GM23338 (cell line): ENCODE measurements at regions not wholly inside any gene's neighbourhood (a gene's known extent, or its start where the extent isn't known, plus 50 kb on each side); places are given as distances from the start of the nearest gene placed in this dataset.

ENCODE experiments used
- ATAC-seq: fragments of 200-7000 bp; cut with Tn5 transposase; 3 replicates; pipeline ENCODE4 v1.9.1; 2020
- DNase-seq: peaks from one replicate; pipeline ENCODE4 v3.0.0-alpha.2; 2015; ENCODE audit warnings: low spot score
- H2AFZ ChIP-seq: fragments of 200-600 bp; sonication (generic); 2 replicates; pipeline ENCODE4 v1.8.0; 2016; ENCODE audit warnings: antibody characterized with exemption, mild to moderate bottlenecking, moderate library complexity
- H3F3A ChIP-seq: fragments of 200-600 bp; sonication (generic); replicated peaks from 2 replicates; pipeline ENCODE4 v1.8.0; 2017; ENCODE audit warnings: antibody characterized with exemption, mixed run types, low read depth
- H3K27ac ChIP-seq: fragments of 200-600 bp; sonication (generic); 2 replicates; pipeline ENCODE4 v1.6.1; 2016; ENCODE audit warnings: low read depth
- H3K27me3 ChIP-seq: fragments of 200-600 bp; sonication (generic); 2 replicates; pipeline ENCODE4 v1.8.0; 2016; ENCODE audit warnings: mild to moderate bottlenecking, mixed run types, moderate library complexity; ENCODE audit not compliant: insufficient read depth
- H3K36me3 ChIP-seq: fragments of 200-600 bp; sonication (generic); 2 replicates; pipeline ENCODE4 v1.8.0; 2016; ENCODE audit warnings: mild to moderate bottlenecking; ENCODE audit not compliant: insufficient read depth
- H3K4me1 ChIP-seq: fragments of 200-600 bp; sonication (generic); 2 replicates; pipeline ENCODE4 v1.8.0; 2016; ENCODE audit warnings: mild to moderate bottlenecking, moderate library complexity; ENCODE audit not compliant: insufficient read depth
- H3K4me2 ChIP-seq: fragments of 200-600 bp; sonication (generic); 2 replicates; pipeline ENCODE4 v1.7.1; 2017; ENCODE audit warnings: mixed run types
- H3K4me3 ChIP-seq: fragments of 200-600 bp; sonication (generic); 2 replicates; pipeline ENCODE4 v1.6.1; 2016; ENCODE audit warnings: mixed run types
- H3K79me2 ChIP-seq: fragments of 200-600 bp; sonication (generic); replicated peaks from 2 replicates; pipeline ENCODE4 v1.8.0; 2017; ENCODE audit warnings: mild to moderate bottlenecking; ENCODE audit not compliant: insufficient read depth
- H3K9me2 ChIP-seq: fragments of 200-600 bp; sonication (generic); 2 replicates; pipeline ENCODE4 v1.8.0; 2017; ENCODE audit not compliant: insufficient read depth
- H4K20me1 ChIP-seq: fragments of 200-600 bp; sonication (generic); replicated peaks from 2 replicates; pipeline ENCODE4 v1.8.0; 2017; ENCODE audit warnings: mild to moderate bottlenecking; ENCODE audit not compliant: insufficient read depth
- H3K27ac Mint-ChIP-seq: 2 replicates; pipeline ENCODE4 v1.8.0; 2020; ENCODE audit warnings: inconsistent platforms, mild to moderate bottlenecking, moderate library complexity, mixed read lengths
- H3K27me3 Mint-ChIP-seq: 3 replicates; pipeline ENCODE4 v1.8.0; 2022; ENCODE audit warnings: low read depth, mild to moderate bottlenecking, moderate library complexity, mixed read lengths, inconsistent platforms; ENCODE audit not compliant: insufficient read depth, poor library complexity
- H3K36me3 Mint-ChIP-seq: 3 replicates; pipeline ENCODE4 v1.8.0; 2021; ENCODE audit warnings: low read depth, mild to moderate bottlenecking, inconsistent platforms, moderate library complexity, mixed read lengths
- H3K4me1 Mint-ChIP-seq: 3 replicates; pipeline ENCODE4 v1.8.0; 2020; ENCODE audit warnings: mild to moderate bottlenecking, inconsistent platforms, mixed read lengths
- H3K4me3 Mint-ChIP-seq: 3 replicates; pipeline ENCODE4 v1.8.0; 2021; ENCODE audit warnings: moderate library complexity, mild to moderate bottlenecking, inconsistent platforms, mixed read lengths
- H3K9me3 Mint-ChIP-seq: 3 replicates; pipeline ENCODE4 v1.8.0; 2020; ENCODE audit warnings: moderate library complexity, mild to moderate bottlenecking, inconsistent platforms, mixed read lengths
- CREB1 ChIP-seq: fragments of 250-450 bp; sonication (Bioruptor Pico); IDR thresholded peaks from 2 replicates; pipeline ENCODE4 v1.5.0; 2020; ENCODE audit warnings: low read depth, mild to moderate bottlenecking, moderate library complexity
- CTCF ChIP-seq, 2 experiments: fragments of 200-600 bp in 1 of 2; sonication (generic) in 1 of 2; conservative IDR thresholded peaks; 2 replicates each; pipeline versions ENCODE4 v1.5.1 to v1.6.1; 2016 to 2017; ENCODE audit warnings: antibody characterized with exemption in 2 of 2, low read depth in 2 of 2, mild to moderate bottlenecking in 2 of 2, moderate library complexity in 1 of 2
- EZH2 ChIP-seq: fragments of 200-600 bp; sonication (generic); IDR thresholded peaks from one replicate; pipeline ENCODE4 v1.8.0; 2017; ENCODE audit warnings: antibody characterized with exemption, mild to moderate bottlenecking, low read depth; ENCODE audit not compliant: unreplicated experiment
- EZH2phosphoT487 ChIP-seq: fragments of 200-600 bp; sonication (generic); IDR thresholded peaks from one replicate; pipeline ENCODE4 v1.8.1; 2018; ENCODE audit warnings: antibody characterized with exemption; ENCODE audit not compliant: unreplicated experiment
- JUNB ChIP-seq: IDR thresholded peaks from one replicate; pipeline ENCODE4 v1.6.1; 2016; ENCODE audit warnings: antibody characterized with exemption; ENCODE audit not compliant: unreplicated experiment
- NANOG ChIP-seq: IDR thresholded peaks from 2 replicates; pipeline ENCODE4 v1.6.1; 2016; ENCODE audit warnings: antibody characterized with exemption, borderline replicate concordance
- POLR2AphosphoS5 ChIP-seq: IDR thresholded peaks from 2 replicates; pipeline ENCODE4 v1.6.1; 2016; ENCODE audit warnings: antibody characterized with exemption, low read depth
- REST ChIP-seq: IDR thresholded peaks from one replicate; pipeline ENCODE4 v1.6.1; 2018; ENCODE audit warnings: antibody characterized with exemption; ENCODE audit not compliant: unreplicated experiment
- STAT1 ChIP-seq: IDR thresholded peaks from one replicate; pipeline ENCODE4 v1.6.1; 2016; ENCODE audit warnings: antibody characterized with exemption; ENCODE audit not compliant: unreplicated experiment
- ZNF114 ChIP-seq: fragments of 250-450 bp; sonication (Bioruptor Pico); IDR thresholded peaks from 2 replicates; pipeline ENCODE4 v1.5.0; 2020; ENCODE audit warnings: mild to moderate bottlenecking, moderate library complexity

- TF ChIP-seq REST = no peak
- no peak for TF ChIP-seq JUNB
- TF ChIP-seq CREB1 = no peak
- TF ChIP-seq CTCF (conservative IDR thresholded peaks at IDR 0.05; ENCODE audit: low read depth in 2 of 2) = no peak
- no peak for TF ChIP-seq STAT1
- TF ChIP-seq EZH2phosphoT487 = no peak
- no peak for TF ChIP-seq NANOG
- TF ChIP-seq POLR2AphosphoS5 = no peak
- TF ChIP-seq EZH2 = no peak
- TF ChIP-seq ZNF114 (CRISPR knock-in tag) = no peak
Observed at GRCh38 chr18:52278191-52278590, 61.8 kb upstream of the DCC start (continued).

- H3K79me2 ChIP-seq = no peaks in the 10 kb centered on the region
- ATAC-seq (no peak), DNase-seq (no peak)
- no peak overlapping the region for H2AFZ ChIP-seq
- H3K4me3 ChIP-seq = no peak overlapping the region
- H3K27me3 ChIP-seq = no peaks in the 10 kb centered on the region
- H3K36me3 ChIP-seq = no peaks in the 10 kb centered on the region
- peaks cover 5% of the 10 kb centered on the region for H3K9me2 ChIP-seq
- H3K27ac ChIP-seq = no peak overlapping the region
- Mint-ChIP-seq H3K27me3 (no peaks in the 10 kb centered on the region), H3K36me3 (no peaks in the 10 kb centered on the region; the same call in 2 of the 3 replicates), H3K4me1 (no peaks in the 10 kb centered on the region; the same call in 2 of the 3 replicates), H3K9me3 (no peaks in the 10 kb centered on the region), H3K4me3 (no peak overlapping the region), H3K27ac (no peak overlapping the region)
- TF ChIP-seq REST = no peak
- H3K4me2 ChIP-seq = no peak overlapping the region
- H3F3A ChIP-seq = no peaks in the 10 kb centered on the region
- H4K20me1 ChIP-seq = no peaks in the 10 kb centered on the region
- H3K4me1 ChIP-seq = peaks cover under 1% of the 10 kb centered on the region; the same call in 1 of the 2 replicates
Observed at GRCh38 chr18:52280702-52281101, 59.3 kb upstream of the DCC start.
